ENCODE measurements at regions not wholly inside any gene's neighbourhood (a gene's known extent, or its start where the extent isn't known, plus 50 kb on each side); places are given as distances from the start of the nearest gene placed in this dataset.
"Not testable (repeated sequence)": the region's sequence is repeated elsewhere in the genome, so short reads cannot be mapped to it uniquely, and the experiment has no call there.

- Histone ChIP-seq H3K4me1 (no peaks in the 10 kb centered on the region), H3K9me3 (peaks cover 0 to 21% of the 10 kb centered on the region in 2 donors), H3K27ac (no peak overlapping the region), H3K27me3 (no peaks in the 10 kb centered on the region), H3K36me3 (no peaks in the 10 kb centered on the region), H3K4me3 (no peak overlapping the region)
- TF ChIP-seq, protein P1, sequence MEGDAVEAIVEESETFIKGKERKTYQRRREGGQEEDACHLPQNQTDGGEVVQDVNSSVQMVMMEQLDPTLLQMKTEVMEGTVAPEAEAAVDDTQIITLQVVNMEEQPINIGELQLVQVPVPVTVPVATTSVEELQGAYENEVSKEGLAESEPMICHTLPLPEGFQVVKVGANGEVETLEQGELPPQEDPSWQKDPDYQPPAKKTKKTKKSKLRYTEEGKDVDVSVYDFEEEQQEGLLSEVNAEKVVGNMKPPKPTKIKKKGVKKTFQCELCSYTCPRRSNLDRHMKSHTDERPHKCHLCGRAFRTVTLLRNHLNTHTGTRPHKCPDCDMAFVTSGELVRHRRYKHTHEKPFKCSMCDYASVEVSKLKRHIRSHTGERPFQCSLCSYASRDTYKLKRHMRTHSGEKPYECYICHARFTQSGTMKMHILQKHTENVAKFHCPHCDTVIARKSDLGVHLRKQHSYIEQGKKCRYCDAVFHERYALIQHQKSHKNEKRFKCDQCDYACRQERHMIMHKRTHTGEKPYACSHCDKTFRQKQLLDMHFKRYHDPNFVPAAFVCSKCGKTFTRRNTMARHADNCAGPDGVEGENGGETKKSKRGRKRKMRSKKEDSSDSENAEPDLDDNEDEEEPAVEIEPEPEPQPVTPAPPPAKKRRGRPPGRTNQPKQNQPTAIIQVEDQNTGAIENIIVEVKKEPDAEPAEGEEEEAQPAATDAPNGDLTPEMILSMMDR (IDR thresholded peaks at IDR 0.05), result no peak
- intact Hi-C loops (cut with DNase I), result no loop called here
- DNase-seq (no peak), ATAC-seq (no peak)
Measured at GRCh38 chr15:56792211-56792610, 58.9 kb upstream of the ZNF280D start.

GRCh38 chr15:56791521-56791920 is 58.2 kb upstream of the ZNF280D start:
- DNase-seq; H3K4me3 ChIP-seq; H3K4me1 ChIP-seq; H3K27ac ChIP-seq; H3K27me3 ChIP-seq; intact Hi-C loops (cut with DNase I); ATAC-seq; H3K36me3 ChIP-seq: not testable (repeated sequence)
- H3K9me3 ChIP-seq, result peaks cover 0 to 21% of the 10 kb centered on the region in 2 donors

DNA sequence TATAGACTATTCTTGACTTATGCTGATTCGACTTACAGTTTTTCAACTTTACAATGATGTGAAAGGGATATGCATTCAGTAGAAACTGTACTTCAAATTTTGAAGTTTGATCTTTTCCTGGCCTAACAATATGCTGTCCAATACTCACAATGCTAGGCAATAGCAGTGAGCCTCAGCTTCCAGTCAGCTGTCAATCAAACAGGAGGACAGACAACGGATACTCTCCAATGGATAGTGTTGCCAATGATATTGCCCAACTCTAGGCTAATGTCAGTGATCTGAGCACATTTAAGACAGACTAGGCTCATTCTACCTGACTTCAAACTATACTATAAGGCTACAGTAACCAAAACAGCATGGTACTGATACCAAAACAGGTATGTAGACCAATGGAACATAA is 55.0 kb upstream of the ZNF280D start:
- H3K27ac ChIP-seq, result no peak overlapping the region
- no peak for ATAC-seq
- no peaks in the 10 kb centered on the region for H3K4me1 ChIP-seq
- peaks cover 0 to 18% of the 10 kb centered on the region in 2 donors for H3K9me3 ChIP-seq
- intact Hi-C loops (cut with DNase I), result no loop called here
- no peaks in the 10 kb centered on the region for H3K27me3 ChIP-seq
- H3K36me3 ChIP-seq, result no peaks in the 10 kb centered on the region
- DNase-seq, result no peak
- TF ChIP-seq, protein P1 (IDR thresholded peaks at IDR 0.05), result no peak
- H3K4me3 ChIP-seq, result no peak overlapping the region

DNA sequence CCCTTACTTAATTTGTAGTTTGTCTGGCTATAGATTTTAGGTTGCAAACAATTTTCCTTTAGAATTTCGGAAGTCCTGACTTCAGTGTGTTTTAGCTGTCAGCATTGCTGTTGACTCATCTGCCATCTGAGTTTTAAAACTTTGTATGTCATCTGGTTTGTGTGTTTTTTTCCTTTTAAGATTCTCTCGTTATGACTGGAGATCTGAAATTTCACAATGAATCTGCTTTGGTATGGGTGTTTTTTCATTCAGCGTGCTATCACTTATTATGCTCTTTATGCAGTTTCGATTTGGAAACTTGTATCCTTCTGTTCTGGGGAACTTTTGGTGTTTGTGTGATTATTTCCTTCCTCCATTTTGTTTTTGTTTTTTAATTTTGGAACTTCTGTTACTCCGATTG is 53.7 kb upstream of the ZNF280D start:
- H3K27ac ChIP-seq, result no peak overlapping the region
- H3K27me3 ChIP-seq, result no peaks in the 10 kb centered on the region
- H3K4me3 ChIP-seq, result no peak overlapping the region
- intact Hi-C loops (cut with DNase I), result no loop called here
- DNase-seq (no peak), ATAC-seq (no peak)
- no peaks in the 10 kb centered on the region for H3K36me3 ChIP-seq
- TF ChIP-seq, protein P1 (IDR thresholded peaks at IDR 0.05), result no peak
- no peaks in the 10 kb centered on the region for H3K4me1 ChIP-seq
- H3K9me3 ChIP-seq, result peaks cover 0 to 5% of the 10 kb centered on the region in 2 donors

- intact Hi-C loops (cut with DNase I), result no loop called here
- no peaks in the 10 kb centered on the region for H3K36me3 ChIP-seq
- H3K9me3 ChIP-seq, result no peaks in the 10 kb centered on the region
- ATAC-seq (no peak), DNase-seq (no peak)
- H3K4me1 ChIP-seq, result no peaks in the 10 kb centered on the region
- no peak overlapping the region for H3K27ac ChIP-seq
- H3K27me3 ChIP-seq, result no peaks in the 10 kb centered on the region
- TF ChIP-seq, protein P1 (IDR thresholded peaks at IDR 0.05), result no peak
- H3K4me3 ChIP-seq, result no peak overlapping the region
Measured at GRCh38 chr15:56783857-56784661, 50.8 kb upstream of the ZNF280D start.
